ENCODE measurements at regions not wholly inside any gene's neighbourhood (a gene's known extent, or its start where the extent isn't known, plus 50 kb on each side); places are given as distances from the start of the nearest gene placed in this dataset.

GRCh38 chr1:218584418-218585155 lies 239.5 kb downstream of the TGFB2 start:
- no peak for DNase-seq

GRCh38 chr1:218585511-218586184 lies 240.5 kb downstream of the TGFB2 start:
- peak; percentile 23 for DNase-seq

GRCh38 chr1:218587900-218588299 lies 242.8 kb downstream of the TGFB2 start:
- no peak for DNase-seq

GRCh38 chr1:218588540-218589172 lies 243.5 kb downstream of the TGFB2 start:
- DNase-seq: no peak

GRCh38 chr1:218589487-218589886 lies 244.4 kb downstream of the TGFB2 start:
- DNase-seq: no peak

- no peak for DNase-seq
These were observed 246.8 kb downstream of the TGFB2 start for GRCh38 chr1:218591966-218592365.

GRCh38 chr1:218592688-218593087 lies 247.6 kb downstream of the TGFB2 start:
- DNase-seq: no peak

- no peak for DNase-seq
These were observed 255.8 kb downstream of the TGFB2 start for GRCh38 chr1:218600968-218601367.

- DNase-seq: no peak
These were observed 259.1 kb downstream of the TGFB2 start for GRCh38 chr1:218604217-218604616.

GRCh38 chr1:218611916-218612585 lies 266.9 kb downstream of the TGFB2 start:
- no peak for DNase-seq

GRCh38 chr1:218613105-218613504 lies 268.0 kb downstream of the TGFB2 start:
- no peak for DNase-seq

- no peak for DNase-seq
These were observed 268.9 kb downstream of the TGFB2 start for GRCh38 chr1:218614031-218614430.

- DNase-seq: no peak
These were observed 271.5 kb downstream of the TGFB2 start for GRCh38 chr1:218616681-218617080.

- DNase-seq: no peak
These were observed 272.9 kb downstream of the TGFB2 start for GRCh38 chr1:218617986-218618385.

- no peak for DNase-seq
These were observed 275.8 kb downstream of the TGFB2 start for GRCh38 chr1:218620956-218621355.

- DNase-seq: no peak
These were observed 278.9 kb downstream of the TGFB2 start for GRCh38 chr1:218624052-218624451.

GRCh38 chr1:218625393-218625792 lies 280.3 kb downstream of the TGFB2 start:
- no peak for DNase-seq

GRCh38 chr1:218633238-218633988 lies 288.3 kb downstream of the TGFB2 start:
- DNase-seq: no peak

GRCh38 chr1:218634212-218634611 lies 289.1 kb downstream of the TGFB2 start:
- no peak for DNase-seq

- no peak for DNase-seq
These were observed 291.4 kb downstream of the TGFB2 start for GRCh38 chr1:218636548-218636947.

GRCh38 chr1:218640173-218640572 lies 295.0 kb downstream of the TGFB2 start:
- DNase-seq: no peak

GRCh38 chr1:218642033-218642948 lies 297.2 kb downstream of the TGFB2 start:
- no peak for DNase-seq

Measured in NCI-H2227 treated with DMSO at 0.1 percent for 48 hours (cell line).